Liver (tissue), 3 donors: ENCODE measurements at regions not wholly inside any gene's neighbourhood (a gene's known extent, or its start where the extent isn't known, plus 50 kb on each side); places are given as distances from the start of the nearest gene placed in this dataset.

Source experiments
- GABPA ChIP-seq, 2 donors: IDR thresholded peaks in 1 of 2; conservative IDR thresholded peaks in 1 of 2; 2 replicates each; pipeline ENCODE4 v1.6.1; 2016; ENCODE audit warnings: antibody characterized with exemption in 2 of 2, mild to moderate bottlenecking in 1 of 2, moderate library complexity in 1 of 2
- HNF4A ChIP-seq, 2 donors: conservative IDR thresholded peaks; 2 replicates each; pipeline ENCODE4 v1.6.1; 2016; ENCODE audit warnings: antibody characterized with exemption in 2 of 2, mild to moderate bottlenecking in 2 of 2
- RAD21 ChIP-seq, 2 donors: IDR thresholded peaks; 2 replicates each; pipeline ENCODE4 v1.6.1; 2016; ENCODE audit warnings: antibody characterized with exemption in 2 of 2, mild to moderate bottlenecking in 2 of 2
- SP1 ChIP-seq: IDR thresholded peaks from 2 replicates; pipeline ENCODE4 v1.6.1; 2018; ENCODE audit warnings: antibody characterized with exemption, mild to moderate bottlenecking
- TAF1 ChIP-seq: conservative IDR thresholded peaks from 2 replicates; pipeline ENCODE4 v1.6.1; 2016; ENCODE audit warnings: antibody characterized with exemption, mild to moderate bottlenecking
- TF ChIP-seq, protein P1 (sequence below): fragments of 150-350 bp; IDR thresholded peaks from 2 replicates; pipeline ENCODE4 v1.5.1; 2017; ENCODE audit warnings: improper control_type of control experiment, low read depth, low read length; ENCODE audit not compliant: missing input control
- TF ChIP-seq, protein P2 (sequence below): IDR thresholded peaks from 2 replicates; pipeline ENCODE4 v1.6.1; 2016; ENCODE audit warnings: antibody characterized with exemption
- TF ChIP-seq, protein P3 (sequence below): IDR thresholded peaks from 2 replicates; pipeline ENCODE4 v1.6.1; 2016; ENCODE audit warnings: antibody characterized with exemption
- TF ChIP-seq, protein P4 (sequence below): IDR thresholded peaks from 2 replicates; pipeline ENCODE4 v1.6.1; 2016; ENCODE audit warnings: antibody characterized with exemption
- TF ChIP-seq, protein P5 (sequence below): IDR thresholded peaks from 2 replicates; pipeline ENCODE4 v1.6.1; 2016; ENCODE audit warnings: antibody characterized with exemption, mild to moderate bottlenecking
- donor health status: healthy.
- donor health status: healthy.

DNA sequence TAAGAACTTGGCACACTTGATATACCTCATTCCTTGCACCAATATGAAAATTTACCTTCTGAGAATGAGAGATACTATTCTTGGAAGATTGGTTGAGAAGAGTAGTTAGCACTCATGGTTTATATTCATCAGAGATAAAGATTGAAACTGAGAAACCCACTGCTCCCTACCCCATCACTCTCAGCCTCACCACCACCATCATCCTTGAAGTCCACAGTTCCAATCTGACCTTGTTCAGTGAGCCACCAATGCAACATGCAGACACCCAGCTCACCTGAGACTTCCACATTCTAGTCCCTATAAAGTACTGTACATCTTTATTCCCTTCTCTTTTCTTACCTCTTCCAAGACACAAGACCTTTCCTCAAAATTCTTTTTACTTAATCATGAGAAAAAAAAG lies 869.0 kb downstream of the TRIB2 start:
- TF ChIP-seq, protein P1, sequence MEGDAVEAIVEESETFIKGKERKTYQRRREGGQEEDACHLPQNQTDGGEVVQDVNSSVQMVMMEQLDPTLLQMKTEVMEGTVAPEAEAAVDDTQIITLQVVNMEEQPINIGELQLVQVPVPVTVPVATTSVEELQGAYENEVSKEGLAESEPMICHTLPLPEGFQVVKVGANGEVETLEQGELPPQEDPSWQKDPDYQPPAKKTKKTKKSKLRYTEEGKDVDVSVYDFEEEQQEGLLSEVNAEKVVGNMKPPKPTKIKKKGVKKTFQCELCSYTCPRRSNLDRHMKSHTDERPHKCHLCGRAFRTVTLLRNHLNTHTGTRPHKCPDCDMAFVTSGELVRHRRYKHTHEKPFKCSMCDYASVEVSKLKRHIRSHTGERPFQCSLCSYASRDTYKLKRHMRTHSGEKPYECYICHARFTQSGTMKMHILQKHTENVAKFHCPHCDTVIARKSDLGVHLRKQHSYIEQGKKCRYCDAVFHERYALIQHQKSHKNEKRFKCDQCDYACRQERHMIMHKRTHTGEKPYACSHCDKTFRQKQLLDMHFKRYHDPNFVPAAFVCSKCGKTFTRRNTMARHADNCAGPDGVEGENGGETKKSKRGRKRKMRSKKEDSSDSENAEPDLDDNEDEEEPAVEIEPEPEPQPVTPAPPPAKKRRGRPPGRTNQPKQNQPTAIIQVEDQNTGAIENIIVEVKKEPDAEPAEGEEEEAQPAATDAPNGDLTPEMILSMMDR = no peak
- TF ChIP-seq TAF1 (no peak), GABPA (IDR thresholded peaks at IDR 0.05 in 1 of 2, conservative IDR thresholded peaks at IDR 0.05 in 1 of 2) (no peak), SP1 (no peak), RAD21 (IDR thresholded peaks at IDR 0.05) (no peak), HNF4A (conservative IDR thresholded peaks at IDR 0.05) (no peak)
- TF ChIP-seq, protein P2, sequence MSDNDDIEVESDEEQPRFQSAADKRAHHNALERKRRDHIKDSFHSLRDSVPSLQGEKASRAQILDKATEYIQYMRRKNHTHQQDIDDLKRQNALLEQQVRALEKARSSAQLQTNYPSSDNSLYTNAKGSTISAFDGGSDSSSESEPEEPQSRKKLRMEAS = no peak
- TF ChIP-seq, protein P3, sequence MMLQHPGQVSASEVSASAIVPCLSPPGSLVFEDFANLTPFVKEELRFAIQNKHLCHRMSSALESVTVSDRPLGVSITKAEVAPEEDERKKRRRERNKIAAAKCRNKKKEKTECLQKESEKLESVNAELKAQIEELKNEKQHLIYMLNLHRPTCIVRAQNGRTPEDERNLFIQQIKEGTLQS = no peak
- TF ChIP-seq, protein P4, sequence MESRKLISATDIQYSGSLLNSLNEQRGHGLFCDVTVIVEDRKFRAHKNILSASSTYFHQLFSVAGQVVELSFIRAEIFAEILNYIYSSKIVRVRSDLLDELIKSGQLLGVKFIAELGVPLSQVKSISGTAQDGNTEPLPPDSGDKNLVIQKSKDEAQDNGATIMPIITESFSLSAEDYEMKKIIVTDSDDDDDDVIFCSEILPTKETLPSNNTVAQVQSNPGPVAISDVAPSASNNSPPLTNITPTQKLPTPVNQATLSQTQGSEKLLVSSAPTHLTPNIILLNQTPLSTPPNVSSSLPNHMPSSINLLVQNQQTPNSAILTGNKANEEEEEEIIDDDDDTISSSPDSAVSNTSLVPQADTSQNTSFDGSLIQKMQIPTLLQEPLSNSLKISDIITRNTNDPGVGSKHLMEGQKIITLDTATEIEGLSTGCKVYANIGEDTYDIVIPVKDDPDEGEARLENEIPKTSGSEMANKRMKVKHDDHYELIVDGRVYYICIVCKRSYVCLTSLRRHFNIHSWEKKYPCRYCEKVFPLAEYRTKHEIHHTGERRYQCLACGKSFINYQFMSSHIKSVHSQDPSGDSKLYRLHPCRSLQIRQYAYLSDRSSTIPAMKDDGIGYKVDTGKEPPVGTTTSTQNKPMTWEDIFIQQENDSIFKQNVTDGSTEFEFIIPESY = no peak
- TF ChIP-seq, protein P5, sequence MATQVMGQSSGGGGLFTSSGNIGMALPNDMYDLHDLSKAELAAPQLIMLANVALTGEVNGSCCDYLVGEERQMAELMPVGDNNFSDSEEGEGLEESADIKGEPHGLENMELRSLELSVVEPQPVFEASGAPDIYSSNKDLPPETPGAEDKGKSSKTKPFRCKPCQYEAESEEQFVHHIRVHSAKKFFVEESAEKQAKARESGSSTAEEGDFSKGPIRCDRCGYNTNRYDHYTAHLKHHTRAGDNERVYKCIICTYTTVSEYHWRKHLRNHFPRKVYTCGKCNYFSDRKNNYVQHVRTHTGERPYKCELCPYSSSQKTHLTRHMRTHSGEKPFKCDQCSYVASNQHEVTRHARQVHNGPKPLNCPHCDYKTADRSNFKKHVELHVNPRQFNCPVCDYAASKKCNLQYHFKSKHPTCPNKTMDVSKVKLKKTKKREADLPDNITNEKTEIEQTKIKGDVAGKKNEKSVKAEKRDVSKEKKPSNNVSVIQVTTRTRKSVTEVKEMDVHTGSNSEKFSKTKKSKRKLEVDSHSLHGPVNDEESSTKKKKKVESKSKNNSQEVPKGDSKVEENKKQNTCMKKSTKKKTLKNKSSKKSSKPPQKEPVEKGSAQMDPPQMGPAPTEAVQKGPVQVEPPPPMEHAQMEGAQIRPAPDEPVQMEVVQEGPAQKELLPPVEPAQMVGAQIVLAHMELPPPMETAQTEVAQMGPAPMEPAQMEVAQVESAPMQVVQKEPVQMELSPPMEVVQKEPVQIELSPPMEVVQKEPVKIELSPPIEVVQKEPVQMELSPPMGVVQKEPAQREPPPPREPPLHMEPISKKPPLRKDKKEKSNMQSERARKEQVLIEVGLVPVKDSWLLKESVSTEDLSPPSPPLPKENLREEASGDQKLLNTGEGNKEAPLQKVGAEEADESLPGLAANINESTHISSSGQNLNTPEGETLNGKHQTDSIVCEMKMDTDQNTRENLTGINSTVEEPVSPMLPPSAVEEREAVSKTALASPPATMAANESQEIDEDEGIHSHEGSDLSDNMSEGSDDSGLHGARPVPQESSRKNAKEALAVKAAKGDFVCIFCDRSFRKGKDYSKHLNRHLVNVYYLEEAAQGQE = no peak
